DOHH2 (cell line): ENCODE measurements at regions not wholly inside any gene's neighbourhood (a gene's known extent, or its start where the extent isn't known, plus 50 kb on each side); places are given as distances from the start of the nearest gene placed in this dataset.

Source experiments
- H3F3A ChIP-seq: fragments of 200-600 bp; sonication (generic), shearing (Covaris generic); 2 replicates; pipeline ENCODE4 v1.6.0; 2016; ENCODE audit warnings: antibody characterized with exemption, mild to moderate bottlenecking; ENCODE audit not compliant: control insufficient read depth, insufficient read depth
- H3K27ac ChIP-seq: fragments of 200-600 bp; sonication (generic); 2 replicates; pipeline ENCODE4 v1.5.1; 2014; ENCODE audit warnings: low read depth, mild to moderate bottlenecking, low read length, moderate library complexity
- H3K27me3 ChIP-seq: fragments of 200-600 bp; sonication (generic); 2 replicates; pipeline ENCODE4 v1.6.1; 2014; ENCODE audit warnings: mild to moderate bottlenecking, low read length, mixed read lengths; ENCODE audit not compliant: control insufficient read depth
- H3K36me3 ChIP-seq: fragments of 200-600 bp; sonication (generic); 2 replicates; pipeline ENCODE4 v1.6.1; 2014; ENCODE audit warnings: mild to moderate bottlenecking, low read length, moderate library complexity, mixed read lengths; ENCODE audit not compliant: control insufficient read depth
- H3K4me1 ChIP-seq: fragments of 200-600 bp; sonication (generic); 2 replicates; pipeline ENCODE4 v1.6.1; 2014; ENCODE audit warnings: mild to moderate bottlenecking, low read length, mixed read lengths; ENCODE audit not compliant: control insufficient read depth
- H3K4me2 ChIP-seq: fragments of 200-600 bp; sonication (generic); 2 replicates; pipeline ENCODE4 v1.6.0; 2014; ENCODE audit warnings: mild to moderate bottlenecking, low read length, moderate library complexity
- H3K4me3 ChIP-seq: fragments of 200-600 bp; sonication (generic); 2 replicates; pipeline ENCODE4 v1.5.1; 2014; ENCODE audit warnings: mild to moderate bottlenecking, low read length, mixed read lengths
- H3K79me2 ChIP-seq: fragments of 200-600 bp; sonication (generic); 2 replicates; pipeline ENCODE4 v1.6.1; 2014; ENCODE audit warnings: mild to moderate bottlenecking, low read length, mixed read lengths; ENCODE audit not compliant: control insufficient read depth
- H3K9me2 ChIP-seq: fragments of 200-600 bp; sonication (generic); replicated peaks from 2 replicates; pipeline ENCODE4 v1.6.1; 2014; ENCODE audit warnings: mild to moderate bottlenecking, low read length, mixed read lengths; ENCODE audit not compliant: control insufficient read depth
- H3K9me3 ChIP-seq: fragments of 200-600 bp; sonication (generic); 2 replicates; pipeline ENCODE4 v1.6.1; 2014; ENCODE audit warnings: antibody characterized with exemption, low read length, mixed read lengths; ENCODE audit not compliant: control insufficient read depth, insufficient read depth
- H4K20me1 ChIP-seq: fragments of 200-600 bp; sonication (generic); 2 replicates; pipeline ENCODE4 v1.6.0; 2014; ENCODE audit warnings: low read depth, mild to moderate bottlenecking, antibody characterized with exemption, low read length, moderate library complexity; ENCODE audit not compliant: control insufficient read depth, insufficient read depth
- CTCF ChIP-seq: fragments of 200-600 bp; sonication (generic); IDR thresholded peaks from one replicate; pipeline ENCODE4 v1.5.1; 2014; ENCODE audit warnings: antibody characterized with exemption, mild to moderate bottlenecking, low read depth, low read length; ENCODE audit not compliant: poor library complexity, severe bottlenecking
- EZH2phosphoT487 ChIP-seq: fragments of 200-600 bp; sonication (generic); IDR thresholded peaks from 2 replicates; pipeline ENCODE4 v1.6.1; 2017; ENCODE audit warnings: borderline replicate concordance, mild to moderate bottlenecking, antibody characterized with exemption, low read length, moderate library complexity, mixed read lengths

DNA sequence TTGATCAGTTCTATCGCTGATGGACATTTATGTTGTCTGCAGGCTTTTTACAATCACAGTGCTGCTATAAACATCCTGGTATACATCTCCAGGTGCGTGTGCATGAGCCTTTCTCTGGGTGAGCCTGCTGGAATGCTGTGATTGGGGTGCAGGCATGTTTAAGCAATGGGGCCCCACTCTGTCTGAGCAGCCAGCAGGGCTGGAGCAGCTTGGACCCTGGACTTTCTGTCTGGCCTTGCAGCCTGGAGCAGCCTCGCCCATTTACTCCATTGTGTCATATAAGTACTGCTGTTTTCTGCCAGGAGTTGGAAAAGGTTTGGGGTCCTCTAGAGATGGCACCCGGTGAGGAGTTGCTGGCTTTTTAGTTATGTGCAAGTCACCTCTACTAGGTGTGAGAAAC lies 199.0 kb downstream of the KIF26A start:
- Histone ChIP-seq H3K27ac (no peak overlapping the region), H4K20me1 (no peaks in the 10 kb centered on the region), H3F3A (no peaks in the 10 kb centered on the region), H3K9me3 (no peaks in the 10 kb centered on the region), H3K79me2 (no peaks in the 10 kb centered on the region), H3K9me2 (no peaks in the 10 kb centered on the region), H3K36me3 (no peaks in the 10 kb centered on the region), H3K4me2 (no peak overlapping the region), H3K4me3 (no peak overlapping the region), H3K27me3 (no peaks in the 10 kb centered on the region), H3K4me1 (no peaks in the 10 kb centered on the region)
- TF ChIP-seq EZH2phosphoT487: no peak
- no peak for TF ChIP-seq CTCF

- Histone ChIP-seq H3K4me3 (no peak overlapping the region), H3F3A (no peaks in the 10 kb centered on the region), H3K9me2 (no peaks in the 10 kb centered on the region), H3K9me3 (no peaks in the 10 kb centered on the region), H3K79me2 (no peaks in the 10 kb centered on the region), H3K36me3 (no peaks in the 10 kb centered on the region), H4K20me1 (no peaks in the 10 kb centered on the region), H3K4me1 (no peaks in the 10 kb centered on the region), H3K27ac (no peak overlapping the region), H3K27me3 (no peaks in the 10 kb centered on the region), H3K4me2 (no peak overlapping the region)
- TF ChIP-seq CTCF: no peak
- TF ChIP-seq EZH2phosphoT487: no peak
Measured at GRCh38 chr14:104339361-104339760, 201.0 kb downstream of the KIF26A start.

DNA sequence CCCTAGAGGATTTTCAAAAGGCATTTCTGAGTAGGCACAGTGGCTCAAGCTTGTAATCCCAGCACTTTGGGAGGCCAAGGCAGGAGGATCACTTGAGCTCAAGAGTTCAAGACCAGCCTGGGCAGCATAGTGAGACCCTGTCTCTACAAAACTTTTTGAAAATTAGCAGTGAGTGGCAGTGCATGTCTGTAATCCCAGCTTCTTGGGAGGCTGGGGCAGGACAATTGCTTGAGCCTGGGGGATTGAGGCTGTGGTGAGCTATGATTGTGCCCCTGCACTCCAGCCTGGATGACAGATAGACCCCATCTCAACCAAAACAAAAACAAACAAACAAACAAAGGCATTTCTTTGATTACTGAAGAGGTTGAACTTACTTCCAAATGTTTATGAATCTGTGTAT lies 201.4 kb downstream of the KIF26A start:
- no peaks in the 10 kb centered on the region for H3K79me2 ChIP-seq
- H3K9me3 ChIP-seq: no peaks in the 10 kb centered on the region

More for the DNA sequence above, 201.4 kb downstream of the KIF26A start:
- Histone ChIP-seq H3K27me3 (no peaks in the 10 kb centered on the region), H3K4me1 (no peaks in the 10 kb centered on the region), H3K4me3 (no peak overlapping the region), H4K20me1 (no peaks in the 10 kb centered on the region), H3K9me2 (no peaks in the 10 kb centered on the region), H3F3A (no peaks in the 10 kb centered on the region), H3K36me3 (no peaks in the 10 kb centered on the region), H3K4me2 (no peak overlapping the region), H3K27ac (no peak overlapping the region)
- TF ChIP-seq EZH2phosphoT487 (no peak), CTCF (no peak)
